ENCODE measurements at regions not wholly inside any gene's neighbourhood (a gene's known extent, or its start where the extent isn't known, plus 50 kb on each side); places are given as distances from the start of the nearest gene placed in this dataset.

DNA sequence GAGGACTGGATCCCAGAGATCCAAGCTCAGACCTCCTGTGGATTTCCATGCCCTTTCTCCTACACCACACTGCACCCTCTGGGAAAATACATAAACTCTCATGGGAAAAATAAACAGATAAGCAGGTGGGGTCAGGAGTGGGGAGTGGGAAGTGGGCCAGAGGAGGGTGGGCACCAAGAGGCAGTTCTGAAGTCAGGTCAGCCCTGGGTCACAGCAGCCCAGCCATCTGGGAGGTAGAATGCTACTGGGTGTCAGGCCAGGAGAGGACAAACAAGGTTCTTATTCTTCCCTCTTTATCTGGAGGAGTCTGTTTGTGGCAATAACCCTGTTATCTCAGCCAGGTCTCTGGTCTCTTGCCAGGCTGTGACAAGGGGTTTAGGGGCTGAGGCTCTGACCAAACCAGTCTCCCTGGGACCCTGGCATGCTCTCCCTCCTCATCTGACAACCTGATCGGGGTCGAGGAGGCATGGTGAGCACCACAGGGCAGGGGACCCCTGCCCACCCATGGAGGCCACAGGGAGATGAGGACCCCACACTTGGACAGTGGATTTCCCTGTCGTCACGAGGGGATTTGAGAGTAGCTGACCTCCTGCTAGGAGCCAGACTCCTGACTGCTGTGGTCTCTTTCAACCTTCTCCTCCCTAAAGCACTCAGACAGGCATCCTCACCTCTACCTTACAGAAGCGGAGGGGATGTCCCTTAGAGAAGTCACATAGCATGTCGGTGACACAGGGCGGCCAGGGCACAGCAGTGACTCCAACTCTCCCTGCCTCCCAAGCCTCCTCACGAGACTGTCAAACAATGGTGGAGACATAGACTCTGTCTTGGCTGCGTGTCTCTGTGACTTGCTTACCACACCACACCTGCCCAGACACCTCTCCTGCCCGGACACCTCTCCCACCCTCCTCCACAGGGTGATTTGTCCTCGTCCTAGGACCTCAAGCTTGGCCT, 51.3 kb upstream of the IFFO2 start:
- peak overlapping the region; percentile 10 for H3K9ac ChIP-seq (ENCODE audit: insufficient read depth, low read depth, low read length)
- no peaks in the 10 kb centered on the region for H3K27me3 ChIP-seq (ENCODE audit: control insufficient read depth in 1 of 2, insufficient read depth in 2 of 2, low read length in 2 of 2)
- no peaks in the 10 kb centered on the region for H3K79me2 ChIP-seq (ENCODE audit: insufficient read depth, low read length)
- no peaks in the 10 kb centered on the region for H4K20me1 ChIP-seq (ENCODE audit: insufficient read depth, low read length)
- FAIRE-seq (peak; percentile 63), ATAC-seq (peak; percentile 9; the same call in 2 of the 3 replicates), DNase-seq (ENCODE audit: low spot score) (peak; percentile 82)
- peaks cover 71% of the 10 kb centered on the region for H3K4me1 ChIP-seq (ENCODE audit: insufficient read depth, low read length)
- CTCF ChIA-PET (ENCODE audit: low intra/inter-chr PET ratio, low total read pairs) = no interaction called here
- H3K36me3 ChIP-seq (replicated peaks in 1 of 2; ENCODE audit: control insufficient read depth in 1 of 2, insufficient read depth in 2 of 2, low read length in 2 of 2) = no peaks in the 10 kb centered on the region
- peak overlapping the region; percentile 62 for H3K4me2 ChIP-seq (ENCODE audit: low read depth, low read length)
- H3K4me3 ChIP-seq (replicated peaks in 1 of 3; ENCODE audit: insufficient read depth in 1 of 3, low read depth in 2 of 3, low read length in 3 of 3) = peak overlapping the region in 1 of 3 experiments; percentile 38; a peak in 2 of 6 replicates
- H3K9me3 ChIP-seq (ENCODE audit: low read length) = no peaks in the 10 kb centered on the region
- intact Hi-C loops (cut with micrococcal nuclease; ENCODE audit: unreplicated experiment) (no loop called here), in situ Hi-C loops (cut with HindIII; ENCODE audit: extremely low pct_ligation_motif_present, low pct_unique_long_range_greater_than_20kb) (loop anchor here (5.0 kb wide), 1 partner anchor 50 kb away; the partner anchor contains the start of gene IFFO2)
- POLR2A ChIA-PET = interaction anchor here (1.3 kb wide), 1 partner anchor 50 kb away, joined by 3 read pairs; no protein-coding TSS in a partner anchor
- BruUV-seq (replicated peaks) = no TSS peak
- H2AFZ ChIP-seq (ENCODE audit: low read length) = no peak overlapping the region
- WGBS (ENCODE audit: low lambda C conversion rate) = 82% methylated on average over 6 of the region's 11 CpGs
- H3K27ac ChIP-seq (ENCODE audit: extremely low read length, insufficient read depth, low read length) = peak overlapping the region; percentile 6
- TF ChIP-seq, protein P1, sequence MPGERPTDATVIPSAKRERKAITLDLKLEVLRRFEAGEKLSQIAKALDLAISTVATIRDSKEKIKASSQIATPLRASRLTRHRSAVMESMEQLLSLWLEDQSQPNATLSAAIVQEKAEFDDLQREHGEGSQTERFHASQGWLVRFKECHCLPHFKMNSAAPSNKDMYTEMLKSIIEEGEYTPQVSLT (CRISPR knock-in tag; IDR thresholded peaks at IDR 0.05; ENCODE audit: borderline replicate concordance, low read depth) = no peak
- TF ChIP-seq RXRA (CRISPR knock-in tag; IDR thresholded peaks at IDR 0.05) (peak; percentile 26), CCAR2 (optimal IDR thresholded peaks at IDR 0.05; ENCODE audit: low read depth, low read length) (no peak), NFE2L2 (IDR thresholded peaks at IDR 0.05; ENCODE audit: low read length) (no peak), RORA (CRISPR knock-in tag; IDR thresholded peaks at IDR 0.05) (no peak), SATB2 (CRISPR knock-in tag; IDR thresholded peaks at IDR 0.05) (no peak), NFKB2 (CRISPR knock-in tag; IDR thresholded peaks at IDR 0.05; ENCODE audit: borderline replicate concordance) (no peak), KDM6A (CRISPR knock-in tag; IDR thresholded peaks at IDR 0.05; ENCODE audit: low read depth) (no peak), TCF7L2 (IDR thresholded peaks at IDR 0.05; ENCODE audit: low read depth, low read length) (no peak), KDM3A (CRISPR knock-in tag; IDR thresholded peaks at IDR 0.05; ENCODE audit: low read depth) (no peak), ZNF460 (CRISPR knock-in tag; IDR thresholded peaks at IDR 0.05; ENCODE audit: borderline replicate concordance) (no peak)
- TF ChIP-seq, protein P2, sequence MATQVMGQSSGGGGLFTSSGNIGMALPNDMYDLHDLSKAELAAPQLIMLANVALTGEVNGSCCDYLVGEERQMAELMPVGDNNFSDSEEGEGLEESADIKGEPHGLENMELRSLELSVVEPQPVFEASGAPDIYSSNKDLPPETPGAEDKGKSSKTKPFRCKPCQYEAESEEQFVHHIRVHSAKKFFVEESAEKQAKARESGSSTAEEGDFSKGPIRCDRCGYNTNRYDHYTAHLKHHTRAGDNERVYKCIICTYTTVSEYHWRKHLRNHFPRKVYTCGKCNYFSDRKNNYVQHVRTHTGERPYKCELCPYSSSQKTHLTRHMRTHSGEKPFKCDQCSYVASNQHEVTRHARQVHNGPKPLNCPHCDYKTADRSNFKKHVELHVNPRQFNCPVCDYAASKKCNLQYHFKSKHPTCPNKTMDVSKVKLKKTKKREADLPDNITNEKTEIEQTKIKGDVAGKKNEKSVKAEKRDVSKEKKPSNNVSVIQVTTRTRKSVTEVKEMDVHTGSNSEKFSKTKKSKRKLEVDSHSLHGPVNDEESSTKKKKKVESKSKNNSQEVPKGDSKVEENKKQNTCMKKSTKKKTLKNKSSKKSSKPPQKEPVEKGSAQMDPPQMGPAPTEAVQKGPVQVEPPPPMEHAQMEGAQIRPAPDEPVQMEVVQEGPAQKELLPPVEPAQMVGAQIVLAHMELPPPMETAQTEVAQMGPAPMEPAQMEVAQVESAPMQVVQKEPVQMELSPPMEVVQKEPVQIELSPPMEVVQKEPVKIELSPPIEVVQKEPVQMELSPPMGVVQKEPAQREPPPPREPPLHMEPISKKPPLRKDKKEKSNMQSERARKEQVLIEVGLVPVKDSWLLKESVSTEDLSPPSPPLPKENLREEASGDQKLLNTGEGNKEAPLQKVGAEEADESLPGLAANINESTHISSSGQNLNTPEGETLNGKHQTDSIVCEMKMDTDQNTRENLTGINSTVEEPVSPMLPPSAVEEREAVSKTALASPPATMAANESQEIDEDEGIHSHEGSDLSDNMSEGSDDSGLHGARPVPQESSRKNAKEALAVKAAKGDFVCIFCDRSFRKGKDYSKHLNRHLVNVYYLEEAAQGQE (IDR thresholded peaks at IDR 0.05; ENCODE audit: borderline replicate concordance in 1 of 2, low read depth in 1 of 2, low read length in 2 of 2) = no peak
- TF ChIP-seq, protein P3, sequence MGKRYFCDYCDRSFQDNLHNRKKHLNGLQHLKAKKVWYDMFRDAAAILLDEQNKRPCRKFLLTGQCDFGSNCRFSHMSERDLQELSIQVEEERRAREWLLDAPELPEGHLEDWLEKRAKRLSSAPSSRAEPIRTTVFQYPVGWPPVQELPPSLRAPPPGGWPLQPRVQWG (CRISPR knock-in tag; IDR thresholded peaks at IDR 0.05; ENCODE audit: borderline replicate concordance, low read depth) = no peak
- TF ChIP-seq, protein P4, sequence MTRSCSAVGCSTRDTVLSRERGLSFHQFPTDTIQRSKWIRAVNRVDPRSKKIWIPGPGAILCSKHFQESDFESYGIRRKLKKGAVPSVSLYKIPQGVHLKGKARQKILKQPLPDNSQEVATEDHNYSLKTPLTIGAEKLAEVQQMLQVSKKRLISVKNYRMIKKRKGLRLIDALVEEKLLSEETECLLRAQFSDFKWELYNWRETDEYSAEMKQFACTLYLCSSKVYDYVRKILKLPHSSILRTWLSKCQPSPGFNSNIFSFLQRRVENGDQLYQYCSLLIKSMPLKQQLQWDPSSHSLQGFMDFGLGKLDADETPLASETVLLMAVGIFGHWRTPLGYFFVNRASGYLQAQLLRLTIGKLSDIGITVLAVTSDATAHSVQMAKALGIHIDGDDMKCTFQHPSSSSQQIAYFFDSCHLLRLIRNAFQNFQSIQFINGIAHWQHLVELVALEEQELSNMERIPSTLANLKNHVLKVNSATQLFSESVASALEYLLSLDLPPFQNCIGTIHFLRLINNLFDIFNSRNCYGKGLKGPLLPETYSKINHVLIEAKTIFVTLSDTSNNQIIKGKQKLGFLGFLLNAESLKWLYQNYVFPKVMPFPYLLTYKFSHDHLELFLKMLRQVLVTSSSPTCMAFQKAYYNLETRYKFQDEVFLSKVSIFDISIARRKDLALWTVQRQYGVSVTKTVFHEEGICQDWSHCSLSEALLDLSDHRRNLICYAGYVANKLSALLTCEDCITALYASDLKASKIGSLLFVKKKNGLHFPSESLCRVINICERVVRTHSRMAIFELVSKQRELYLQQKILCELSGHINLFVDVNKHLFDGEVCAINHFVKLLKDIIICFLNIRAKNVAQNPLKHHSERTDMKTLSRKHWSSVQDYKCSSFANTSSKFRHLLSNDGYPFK (CRISPR knock-in tag; IDR thresholded peaks at IDR 0.05; ENCODE audit: borderline replicate concordance) = no peak

Data from HepG2 (cell line).